Right lobe of liver (tissue), 6 donors: ENCODE measurements at regions not wholly inside any gene's neighbourhood (a gene's known extent, or its start where the extent isn't known, plus 50 kb on each side); places are given as distances from the start of the nearest gene placed in this dataset.
A peak's percentile ranks its signal among the peaks of the same experiment; 100 is the strongest.

ENCODE experiments used
- ATAC-seq, 4 donors: fragments of 200-7000 bp; cut with Tn5 transposase; one replicate each; pipeline ENCODE4 v1.9.1; 2020; ENCODE audit warnings: mild to moderate bottlenecking in 4 of 4, moderate library complexity in 4 of 4
- DNase-seq, 3 donors: peaks; one replicate each; pipeline ENCODE4 v3.0.0-alpha.2; 2020
- H3K27ac ChIP-seq, 3 donors: fragments of 200-600 bp; one replicate each; pipeline ENCODE4 v1.8.0; 2022
- H3K27me3 ChIP-seq, 2 donors: fragments of 200-600 bp; one replicate each; pipeline ENCODE4 v1.8.0; 2022
- H3K36me3 ChIP-seq, 4 donors: fragments of 200-600 bp; sonication (generic) in 1 of 4; one replicate each; pipeline versions ENCODE4 v1.5.1 to v1.8.0; 2017 to 2022; ENCODE audit warnings: control low read depth in 1 of 4
- H3K4me1 ChIP-seq, 4 donors: fragments of 200-600 bp; sonication (generic) in 1 of 4; one replicate each; pipeline versions ENCODE4 v1.5.1 to v1.8.0; 2017 to 2022; ENCODE audit warnings: control low read depth in 1 of 4
- H3K4me3 ChIP-seq, 3 donors: fragments of 200-600 bp; one replicate each; pipeline ENCODE4 v1.8.0; 2022
- H3K9me3 ChIP-seq, 4 donors: fragments of 200-600 bp; sonication (generic) in 1 of 4; one replicate each; pipeline versions ENCODE4 v1.5.1 to v1.8.0; 2017 to 2022; ENCODE audit warnings: control low read depth in 1 of 4
- POLR2A ChIP-seq: fragments of 450-650 bp; IDR thresholded peaks from one replicate; pipeline ENCODE4 v1.6.1; 2017; ENCODE audit warnings: antibody characterized with exemption, mild to moderate bottlenecking
- WGBS: methylation state at CpG from one replicate; pipeline ENCODE4 v1.1.6; 2018; ENCODE audit warnings: low coverage, low lambda C conversion rate; ENCODE audit not compliant: insufficient coverage; ENCODE audit errors: missing lambda C conversion rate; 5-methylcytosine and 5-hydroxymethylcytosine counted together
- intact Hi-C, 2 donors: fragments of 100-400 bp; cut with DNase I; formaldehyde crosslinking; loops; one replicate each; pipeline versions ENCODE4 v1.11.2 to v1.14.1; 2022
- TF ChIP-seq, protein P1 (sequence below), 4 donors: fragments of 200-600 bp in 3 of 4; fragments of 450-650 bp in 1 of 4; IDR thresholded peaks; one replicate each; pipeline versions ENCODE4 v1.5.1 to v1.8.0; 2016 to 2022; ENCODE audit warnings: antibody characterized with exemption in 4 of 4, mild to moderate bottlenecking in 2 of 4
- donor health status: DM: no; HTN: yes; CAD: no.
- donor health status: DM: no; HTN: no; CAD: no.
- donor health status: DM: no; HTN: no; CAD: no.
- donor health status: DM: no; HTN: yes; CAD: no.
- donor health status: DM: no; HTN: yes; CAD: no.

DNA sequence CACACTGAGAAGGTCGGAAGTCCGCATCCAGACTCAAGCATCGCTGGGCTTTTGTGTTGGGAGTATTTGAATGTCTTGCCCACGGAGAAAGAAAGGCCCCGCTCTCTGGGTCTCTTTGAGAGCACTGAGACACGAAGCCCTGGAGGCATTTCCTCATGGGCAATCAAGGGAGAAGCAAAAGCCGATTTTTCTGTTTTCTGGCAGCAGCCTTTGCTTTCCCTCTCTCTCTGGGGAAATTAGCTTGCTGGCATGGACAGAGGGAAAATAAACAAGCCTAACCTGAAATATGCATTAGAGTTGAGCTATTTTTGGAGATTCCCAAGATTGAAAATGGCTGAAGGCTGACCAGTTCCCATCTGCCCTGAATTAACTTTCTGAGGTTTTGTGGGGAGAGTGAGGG, 238.7 kb downstream of the HAPSTR1 start:
- H3K4me3 ChIP-seq, result no peak overlapping the region
- H3K4me1 ChIP-seq, result no peaks in the 10 kb centered on the region
- TF ChIP-seq, protein P1, sequence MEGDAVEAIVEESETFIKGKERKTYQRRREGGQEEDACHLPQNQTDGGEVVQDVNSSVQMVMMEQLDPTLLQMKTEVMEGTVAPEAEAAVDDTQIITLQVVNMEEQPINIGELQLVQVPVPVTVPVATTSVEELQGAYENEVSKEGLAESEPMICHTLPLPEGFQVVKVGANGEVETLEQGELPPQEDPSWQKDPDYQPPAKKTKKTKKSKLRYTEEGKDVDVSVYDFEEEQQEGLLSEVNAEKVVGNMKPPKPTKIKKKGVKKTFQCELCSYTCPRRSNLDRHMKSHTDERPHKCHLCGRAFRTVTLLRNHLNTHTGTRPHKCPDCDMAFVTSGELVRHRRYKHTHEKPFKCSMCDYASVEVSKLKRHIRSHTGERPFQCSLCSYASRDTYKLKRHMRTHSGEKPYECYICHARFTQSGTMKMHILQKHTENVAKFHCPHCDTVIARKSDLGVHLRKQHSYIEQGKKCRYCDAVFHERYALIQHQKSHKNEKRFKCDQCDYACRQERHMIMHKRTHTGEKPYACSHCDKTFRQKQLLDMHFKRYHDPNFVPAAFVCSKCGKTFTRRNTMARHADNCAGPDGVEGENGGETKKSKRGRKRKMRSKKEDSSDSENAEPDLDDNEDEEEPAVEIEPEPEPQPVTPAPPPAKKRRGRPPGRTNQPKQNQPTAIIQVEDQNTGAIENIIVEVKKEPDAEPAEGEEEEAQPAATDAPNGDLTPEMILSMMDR (IDR thresholded peaks at IDR 0.05), result no peak
- TF ChIP-seq POLR2A, result no peak
- WGBS, result 64% methylated on average over 7 of the region's 7 CpGs
- no peaks in the 10 kb centered on the region for H3K36me3 ChIP-seq
- ATAC-seq (no peak), DNase-seq (no peak)
- H3K9me3 ChIP-seq, result no peaks in the 10 kb centered on the region
- no peak overlapping the region for H3K27ac ChIP-seq
- H3K27me3 ChIP-seq, result no peaks in the 10 kb centered on the region
- intact Hi-C loops, result no loop called here

DNA sequence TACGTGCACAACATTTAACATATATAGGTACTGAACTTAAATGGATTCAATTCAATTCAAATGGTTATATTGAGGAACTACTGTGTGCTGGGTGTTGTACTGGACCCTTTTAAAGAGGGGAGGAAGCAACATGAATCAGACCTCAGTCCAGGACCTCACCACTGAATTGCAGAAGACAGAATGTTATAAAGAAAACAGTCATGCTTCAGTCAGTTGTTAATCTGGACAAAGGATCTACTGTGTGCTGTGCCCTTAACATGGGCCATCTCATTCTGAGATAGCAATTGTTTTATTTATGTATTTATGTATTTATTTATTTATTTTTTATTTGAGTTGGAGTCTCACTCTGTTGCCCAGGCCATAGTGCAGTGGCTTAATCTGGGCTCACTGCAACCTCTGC, 240.1 kb downstream of the HAPSTR1 start:
- Histone ChIP-seq H3K27ac (no peak overlapping the region), H3K4me3 (no peak overlapping the region), H3K9me3 (no peaks in the 10 kb centered on the region), H3K36me3 (no peaks in the 10 kb centered on the region), H3K4me1 (no peaks in the 10 kb centered on the region), H3K27me3 (no peaks in the 10 kb centered on the region)
- TF ChIP-seq, protein P1 (IDR thresholded peaks at IDR 0.05), result no peak
- TF ChIP-seq POLR2A, result no peak
- intact Hi-C loops, result no loop called here
- ATAC-seq, result no peak
- WGBS, result 100% methylated on average over 1 of the region's 1 CpG
- no peak for DNase-seq

DNA sequence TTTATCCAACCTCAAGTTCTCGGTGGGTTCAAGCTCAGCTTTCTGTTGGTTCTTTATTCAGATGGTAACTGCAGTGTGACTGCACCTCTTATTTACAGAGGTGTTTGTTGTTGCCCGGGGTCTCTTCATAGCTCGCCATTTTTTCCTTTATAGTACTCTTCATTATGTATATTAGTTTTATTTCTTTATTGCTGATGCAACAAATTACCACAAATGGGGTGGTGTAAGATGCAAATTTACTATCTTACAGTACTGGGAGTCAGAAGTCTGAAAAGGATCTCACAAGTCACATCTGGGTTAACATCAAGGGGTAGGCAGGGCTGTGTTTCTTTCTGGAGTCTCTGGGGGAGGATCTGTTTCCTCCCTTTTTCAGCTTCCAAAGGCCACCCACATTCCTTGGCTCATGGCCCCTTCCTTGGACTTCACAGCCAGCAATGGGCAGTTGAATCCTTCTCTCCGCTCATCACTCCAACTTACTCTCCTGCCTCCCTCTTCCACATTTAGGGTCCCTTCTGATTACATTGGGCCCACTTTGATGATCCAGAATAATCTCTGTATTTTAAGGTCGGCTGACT, 241.2 kb downstream of the HAPSTR1 start:
- WGBS, result 82% methylated on average over 5 of the region's 5 CpGs
- Histone ChIP-seq H3K27ac (no peak overlapping the region), H3K4me3 (no peak overlapping the region), H3K36me3 (no peaks in the 10 kb centered on the region), H3K4me1 (no peaks in the 10 kb centered on the region), H3K27me3 (no peaks in the 10 kb centered on the region), H3K9me3 (no peaks in the 10 kb centered on the region)
- intact Hi-C loops, result no loop called here
- TF ChIP-seq, protein P1 (IDR thresholded peaks at IDR 0.05), result no peak
- TF ChIP-seq POLR2A, result no peak
- DNase-seq (no peak), ATAC-seq (no peak)

DNA sequence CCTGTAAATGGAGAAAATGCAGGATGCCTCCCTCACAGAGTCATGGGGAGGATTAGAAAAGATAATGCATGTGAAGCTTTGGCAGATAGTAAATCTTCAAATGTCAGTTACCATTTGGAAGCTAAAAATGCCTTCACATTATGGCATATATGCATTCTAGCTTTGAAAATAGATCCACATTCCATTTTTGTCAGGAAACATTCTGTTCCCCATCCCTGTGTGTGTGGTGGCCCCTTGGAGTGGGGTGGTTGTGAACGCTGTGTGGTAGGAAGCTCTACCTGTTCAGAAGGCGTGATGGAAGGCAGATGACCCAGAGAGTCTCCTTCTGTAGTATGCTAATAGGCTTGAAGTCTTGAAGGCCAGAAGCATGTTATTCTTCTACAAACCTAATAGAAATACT, 242.0 kb downstream of the HAPSTR1 start:
- Histone ChIP-seq H3K27ac (no peak overlapping the region), H3K27me3 (no peaks in the 10 kb centered on the region), H3K9me3 (no peaks in the 10 kb centered on the region), H3K4me3 (no peak overlapping the region), H3K36me3 (no peaks in the 10 kb centered on the region), H3K4me1 (no peaks in the 10 kb centered on the region)
- DNase-seq, result no peak
- ATAC-seq, result no peak
- no peak for TF ChIP-seq POLR2A
- TF ChIP-seq, protein P1 (IDR thresholded peaks at IDR 0.05), result no peak
- intact Hi-C loops, result no loop called here
- 93% methylated on average over 2 of the region's 2 CpGs for WGBS

DNA sequence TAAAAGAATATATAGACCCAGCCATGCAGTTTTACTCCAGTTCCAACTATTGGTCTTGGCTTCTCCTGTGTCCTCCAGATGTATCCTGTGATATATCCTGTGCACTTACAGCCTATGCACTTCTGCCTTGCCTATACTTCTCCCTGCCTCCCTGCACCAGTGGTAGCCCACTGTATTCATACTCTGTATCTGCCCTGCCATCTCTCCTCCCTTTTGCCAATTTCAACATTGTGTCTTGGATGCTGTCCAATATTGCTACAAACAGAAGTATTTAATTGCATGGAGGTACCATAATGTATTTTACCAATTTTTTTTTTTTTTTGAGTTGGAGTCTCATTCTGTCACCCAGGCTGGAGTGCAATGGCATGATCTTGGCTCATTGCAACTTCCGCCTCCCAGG, 242.7 kb downstream of the HAPSTR1 start:
- DNase-seq (no peak), ATAC-seq (peak in 1 of 4 donors; percentile 44)
- Histone ChIP-seq H3K9me3 (no peaks in the 10 kb centered on the region), H3K4me1 (no peaks in the 10 kb centered on the region), H3K27ac (no peak overlapping the region), H3K36me3 (no peaks in the 10 kb centered on the region), H3K4me3 (no peak overlapping the region), H3K27me3 (no peaks in the 10 kb centered on the region)
- 57% methylated on average over 1 of the region's 1 CpG for WGBS
- intact Hi-C loops, result no loop called here
- no peak for TF ChIP-seq POLR2A
- TF ChIP-seq, protein P1 (IDR thresholded peaks at IDR 0.05), result no peak
